Hippocampal formation (tissue), 2 donors: ENCODE measurements at regions not wholly inside any gene's neighbourhood (a gene's known extent, or its start where the extent isn't known, plus 50 kb on each side); places are given as distances from the start of the nearest gene placed in this dataset.
"Not testable (repeated sequence)": the region's sequence is repeated elsewhere in the genome, so short reads cannot be mapped to it uniquely, and the experiment has no call there.

ENCODE experiments used
- DNase-seq, 2 donors: peaks; one replicate each; lab custom pipeline; 2025; lab: John Stamatoyannopoulos, UW

DNA sequence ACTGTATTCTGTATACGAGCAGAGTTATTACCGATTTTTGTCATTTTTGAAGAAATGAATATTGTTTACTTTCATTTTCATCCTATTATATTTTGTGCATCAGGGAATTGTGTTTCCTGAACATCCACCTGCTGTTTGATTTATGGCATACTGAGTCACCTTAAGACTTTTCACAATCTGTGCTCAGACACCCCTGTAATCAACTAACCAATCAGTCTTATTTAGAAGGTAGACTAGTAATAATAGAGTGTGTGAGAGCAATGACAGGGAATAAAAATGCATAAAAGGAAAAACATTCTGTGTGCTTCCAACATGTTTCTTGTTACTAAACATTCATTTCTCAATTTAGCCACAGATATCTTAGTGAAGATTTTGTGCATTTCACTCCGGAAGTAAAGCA is 1413.6 kb upstream of the ACO1 start:
- DNase-seq: no peak

DNA sequence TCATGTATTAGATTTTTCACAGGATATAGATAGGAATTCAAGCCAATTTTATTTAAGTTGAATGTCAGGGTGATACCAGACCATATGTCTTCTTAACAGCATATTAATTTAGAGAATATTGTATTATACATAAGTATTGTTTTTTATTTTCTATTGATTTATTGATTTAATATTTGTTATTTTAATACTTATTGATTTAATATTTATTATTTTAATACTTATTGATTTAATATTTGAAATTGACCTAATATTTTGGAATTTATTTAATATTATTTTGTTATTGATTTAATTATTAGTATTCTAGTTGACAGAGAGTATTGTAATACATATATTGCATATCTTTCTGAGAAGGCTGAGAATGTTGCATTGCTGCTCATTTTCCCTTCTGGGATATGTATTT is 1411.8 kb upstream of the ACO1 start:
- no peak for DNase-seq

DNA sequence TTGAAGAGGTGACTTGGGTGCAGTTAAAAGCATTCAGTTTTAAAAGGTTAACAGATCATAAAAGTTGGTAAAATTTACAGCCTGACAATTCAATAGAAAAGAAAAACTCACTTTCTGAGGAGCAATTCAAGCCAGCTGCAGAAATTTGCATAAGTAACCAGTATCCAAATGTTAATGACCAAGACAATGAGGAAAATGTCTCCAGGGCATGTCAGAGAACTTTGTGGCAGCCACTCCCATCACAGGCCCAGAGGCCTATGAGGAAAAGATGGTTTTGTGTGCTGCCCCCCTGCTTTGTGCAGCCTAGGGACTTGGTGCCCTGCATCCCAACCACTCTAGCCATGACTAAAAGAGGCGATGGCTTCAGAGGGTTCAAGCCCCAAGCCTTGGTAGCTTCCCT is 1406.5 kb upstream of the ACO1 start:
- DNase-seq: no peak

DNA sequence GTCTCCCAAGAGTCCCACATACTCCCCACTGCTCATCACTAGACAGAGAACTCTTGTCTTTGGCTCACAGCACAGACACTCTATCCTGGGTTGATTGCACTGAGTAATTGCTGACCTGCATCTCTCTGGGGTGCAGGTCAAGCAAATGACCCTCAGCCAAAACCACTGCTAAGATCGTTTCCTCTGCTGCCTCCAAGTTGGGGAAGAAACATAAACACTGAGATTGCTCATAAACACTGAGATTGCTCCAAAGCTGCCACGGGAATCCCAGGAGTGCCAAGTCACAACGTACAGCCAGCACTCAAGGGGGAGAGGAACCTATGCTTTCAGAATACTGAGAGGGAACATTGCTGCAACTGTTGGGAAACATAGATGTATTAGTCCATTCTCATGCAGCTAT is 1402.1 kb upstream of the ACO1 start:
- no peak for DNase-seq

DNA sequence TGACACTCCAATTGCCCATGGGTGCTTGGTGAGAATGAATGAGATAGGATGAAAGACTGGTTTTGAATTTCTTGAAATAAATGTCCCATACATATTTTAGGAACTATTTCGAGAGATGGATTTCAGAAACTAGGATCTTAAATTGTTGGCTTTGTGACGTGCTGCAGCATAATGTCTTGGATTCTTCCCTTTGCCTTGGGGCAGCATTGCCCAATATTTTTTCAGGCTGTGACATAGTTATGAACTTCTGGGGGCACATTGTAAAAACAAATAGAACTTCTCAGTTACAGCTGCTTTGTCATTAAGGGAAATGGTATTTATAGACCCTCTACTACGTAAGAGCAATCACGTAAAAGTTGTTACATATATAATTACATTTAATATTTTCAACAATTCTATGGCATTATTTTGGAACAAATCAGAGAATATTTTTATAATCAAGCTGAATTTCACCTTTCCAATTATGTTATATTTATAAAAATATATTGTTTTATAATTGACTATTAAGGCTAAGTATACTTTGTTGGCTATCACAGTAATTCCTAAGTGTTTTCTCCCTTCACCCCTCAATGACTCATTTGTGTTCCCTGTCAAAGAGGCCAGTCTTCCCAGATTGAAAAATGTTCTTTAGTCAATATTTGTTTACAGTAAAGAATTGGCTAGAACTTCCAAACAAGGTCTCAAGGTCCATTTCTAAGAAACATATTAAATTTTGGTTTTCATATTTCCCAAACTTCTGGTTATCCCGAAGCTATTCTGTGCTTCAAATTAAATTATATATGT is 1388.3 kb upstream of the ACO1 start:
- no peak for DNase-seq

DNA sequence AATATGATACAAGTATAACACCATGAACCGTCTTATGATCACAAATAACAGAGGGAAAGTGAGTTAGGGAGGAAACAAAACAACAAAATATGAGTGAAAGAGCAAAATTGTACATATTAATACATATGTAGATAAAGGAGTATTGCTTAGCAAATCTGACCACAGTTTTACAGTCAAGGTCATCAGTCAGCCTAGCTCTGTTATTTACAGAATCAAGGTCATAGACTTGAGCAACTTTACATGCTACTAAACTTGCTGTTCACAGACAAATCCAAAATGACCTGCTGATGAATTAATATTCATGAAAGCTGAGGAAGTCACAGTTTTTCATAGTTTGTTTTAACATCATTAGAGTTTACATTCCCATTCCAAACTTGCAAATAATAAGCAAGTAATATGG is 1387.7 kb upstream of the ACO1 start:
- DNase-seq: no peak

DNA sequence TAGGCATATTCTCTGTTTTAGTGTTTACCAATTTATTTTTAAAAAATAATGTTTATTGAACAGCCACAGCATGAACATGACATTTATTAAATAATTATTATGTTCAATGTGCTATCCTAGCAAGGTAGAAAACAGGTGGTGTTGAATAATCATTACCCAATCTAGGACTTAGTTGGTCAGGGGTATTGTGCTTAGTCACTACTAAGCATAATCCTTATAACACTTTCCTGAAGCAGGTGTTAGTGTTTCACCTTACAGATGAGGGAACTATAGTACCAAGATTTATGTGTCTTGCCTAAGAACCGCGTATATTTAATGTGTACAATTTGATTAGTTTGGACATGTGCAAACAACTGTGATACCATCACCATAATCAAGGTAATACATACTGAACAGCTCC is 1387.2 kb upstream of the ACO1 start:
- no peak for DNase-seq

DNA sequence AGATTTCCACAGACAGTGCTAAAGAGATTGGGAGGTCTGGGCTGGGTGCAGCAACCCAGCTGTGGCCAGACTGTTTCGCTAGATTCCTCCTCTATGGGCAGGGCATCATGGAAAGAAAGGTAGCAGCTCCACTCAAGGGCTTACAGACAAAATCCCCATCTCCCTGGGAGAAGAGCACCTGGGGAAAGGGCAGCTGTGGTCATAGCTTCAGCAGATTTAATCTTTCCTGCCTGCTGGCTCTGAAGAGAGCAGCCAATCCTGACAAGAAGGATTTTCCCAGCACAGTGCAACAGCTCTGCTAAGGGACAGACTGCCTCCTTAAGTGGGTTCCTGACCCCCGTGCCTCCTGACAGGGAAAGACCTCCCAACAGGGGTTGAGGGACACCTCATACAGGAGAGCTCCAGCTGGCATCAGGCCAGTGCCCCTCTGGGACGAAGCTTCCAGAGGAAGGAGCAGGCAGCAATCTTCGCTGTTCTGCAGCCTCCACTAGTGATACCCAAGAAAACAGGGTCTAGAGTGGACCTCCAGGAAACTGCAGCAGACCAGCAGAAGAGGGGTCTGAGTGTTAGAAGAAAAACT is 1379.3 kb upstream of the ACO1 start:
- DNase-seq: no peak

DNA sequence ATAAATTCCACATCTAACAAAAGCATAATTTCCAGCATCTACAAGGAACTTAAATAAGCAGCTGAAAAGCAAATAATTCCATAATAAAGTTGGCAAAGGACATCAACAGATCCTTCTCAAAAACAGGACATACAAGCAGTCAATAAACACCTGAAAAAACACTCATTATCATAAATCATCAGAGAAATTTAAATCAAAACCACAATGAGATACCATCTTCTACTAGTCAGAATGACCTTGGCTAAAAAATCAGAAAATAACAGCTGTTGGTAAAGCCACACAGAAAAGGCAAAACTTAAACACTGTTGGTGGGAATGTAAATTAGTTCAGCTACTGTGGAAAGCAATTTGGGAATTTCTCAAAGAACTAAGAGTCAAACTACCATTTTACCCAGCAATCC is 1371.1 kb upstream of the ACO1 start:
- DNase-seq: no peak

DNA sequence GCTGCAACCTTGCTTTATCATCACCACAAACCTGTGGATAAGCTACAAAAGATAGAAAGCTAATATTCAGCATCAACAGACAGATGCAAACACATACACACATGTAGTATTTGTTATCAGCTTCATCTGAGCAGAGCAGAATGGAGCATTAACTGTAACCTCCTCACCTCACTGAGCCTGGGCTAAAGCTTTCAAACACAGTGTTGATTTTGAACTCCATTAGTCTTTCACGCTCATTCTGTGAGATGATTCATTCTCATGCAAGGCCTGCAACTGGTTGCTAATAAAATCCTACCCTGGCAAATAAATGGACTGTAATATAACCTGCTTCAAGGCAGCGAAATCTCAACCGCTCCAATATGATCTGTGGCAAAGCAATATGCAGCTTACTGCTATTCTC is 1360.6 kb upstream of the ACO1 start:
- DNase-seq: no peak

DNA sequence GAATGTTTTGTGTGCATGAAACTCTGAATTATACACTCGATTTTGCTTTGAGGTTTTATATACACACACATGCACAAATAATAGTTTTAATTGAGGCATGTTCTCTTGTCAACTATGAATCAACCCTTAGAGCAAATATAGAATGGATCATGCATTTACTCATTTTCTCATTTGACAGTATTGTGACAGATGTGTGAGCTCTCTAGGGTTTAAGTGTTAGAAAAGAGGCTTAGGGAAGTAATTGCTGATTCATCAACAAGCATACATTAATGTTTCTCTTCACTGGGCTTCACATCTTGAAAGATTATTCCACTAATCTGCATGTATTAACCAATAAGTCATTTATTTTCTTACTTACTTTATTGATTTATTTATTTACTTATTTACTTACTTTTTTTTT is 1356.8 kb upstream of the ACO1 start:
- no peak for DNase-seq

DNA sequence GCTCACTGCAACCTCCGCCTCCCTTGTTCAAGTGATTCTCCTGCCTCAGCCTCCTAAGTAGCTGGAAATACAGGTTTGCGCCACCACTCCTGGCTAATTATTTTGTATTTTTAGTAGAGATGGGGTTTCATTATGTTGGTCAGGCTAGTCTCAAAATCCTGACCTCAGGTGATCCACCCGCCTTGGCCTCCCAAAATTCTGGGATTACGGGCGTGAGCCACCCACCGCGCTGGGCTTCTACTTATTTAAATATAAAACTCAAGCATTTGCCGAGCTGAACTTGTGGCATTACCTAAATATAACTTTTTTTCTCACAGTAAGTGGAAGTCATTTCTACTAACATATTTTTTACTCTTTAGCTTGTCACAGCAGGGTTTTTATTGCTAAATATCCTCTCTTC is 1356.3 kb upstream of the ACO1 start:
- DNase-seq: no peak

DNA sequence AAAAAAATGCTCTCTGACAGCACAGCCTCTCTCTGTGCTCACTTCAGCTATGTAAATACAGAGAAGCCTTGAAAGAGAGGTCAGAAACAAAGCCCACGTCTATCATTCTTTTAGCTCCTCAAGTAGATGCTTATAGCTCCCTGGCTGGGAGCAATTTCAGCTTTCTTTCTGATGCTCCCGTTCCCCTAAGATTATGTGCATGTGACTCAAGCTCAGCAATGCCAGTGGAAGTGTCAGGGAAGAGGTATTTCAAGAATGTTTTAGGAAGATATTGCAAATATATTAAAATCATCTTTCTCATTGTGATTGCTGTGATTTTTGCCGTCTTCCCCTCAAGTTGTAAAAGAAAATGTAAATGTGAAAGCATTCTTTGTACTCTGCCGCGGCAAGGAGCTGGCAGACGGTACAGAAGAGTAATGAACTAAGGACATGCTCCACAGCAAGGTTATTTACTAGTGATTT is 1353.7 kb upstream of the ACO1 start:
- no peak for DNase-seq

DNA sequence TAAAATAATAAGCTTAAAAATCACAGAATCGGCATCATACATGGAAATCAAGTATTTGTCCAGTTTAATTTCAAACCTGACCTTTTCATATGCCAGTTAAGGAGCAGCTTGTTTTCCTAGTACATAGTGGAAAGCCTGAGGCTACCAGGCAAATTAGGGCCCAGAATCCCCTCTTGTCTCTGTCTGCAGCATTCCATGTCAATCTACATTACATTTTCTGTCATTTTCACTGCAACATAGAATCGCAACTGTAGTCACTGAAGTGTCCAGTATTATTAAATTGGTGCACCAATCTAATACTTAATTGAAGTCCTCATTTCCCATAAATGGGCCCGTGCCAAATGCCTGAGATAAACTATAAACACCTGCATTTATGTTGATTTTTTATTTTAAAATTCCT is 1352.2 kb upstream of the ACO1 start:
- no peak for DNase-seq

DNA sequence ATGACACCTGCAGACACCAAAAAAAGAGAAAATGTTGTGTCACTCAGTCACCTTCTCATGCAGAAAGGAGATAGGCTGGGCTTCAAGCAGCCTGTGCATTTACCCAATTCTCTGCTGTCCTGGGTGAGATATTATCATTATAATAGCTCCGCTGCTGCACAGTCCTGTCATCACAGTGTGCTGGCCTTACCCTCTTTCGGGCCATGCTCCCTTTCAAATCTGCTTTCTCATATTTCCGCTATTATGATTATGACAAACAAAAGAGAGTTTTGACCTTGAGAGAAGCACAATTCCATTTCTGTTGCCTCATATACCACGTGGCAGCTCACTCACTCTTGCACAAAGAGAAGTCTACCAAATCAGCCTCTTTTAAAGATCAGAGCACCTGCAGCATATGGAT is 1350.1 kb upstream of the ACO1 start:
- no peak for DNase-seq

DNA sequence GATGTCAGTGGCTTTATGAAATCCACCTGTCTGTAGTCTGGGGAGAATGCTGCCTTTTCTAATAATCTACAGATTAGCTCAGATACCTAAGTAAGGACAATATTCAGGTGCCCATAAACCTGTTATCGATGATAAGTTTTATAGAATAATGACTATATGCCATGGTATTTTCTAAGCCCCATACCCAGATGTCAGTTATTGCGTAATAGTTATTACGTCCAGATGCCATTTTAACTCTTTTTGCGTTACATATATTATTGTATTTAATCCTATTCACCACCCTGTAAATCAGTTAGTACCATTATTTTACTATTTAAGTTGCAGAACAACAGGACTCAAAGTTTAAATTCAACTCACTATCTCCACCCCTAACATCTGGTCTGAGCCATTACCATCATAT is 1343.9 kb upstream of the ACO1 start:
- no peak for DNase-seq

DNA sequence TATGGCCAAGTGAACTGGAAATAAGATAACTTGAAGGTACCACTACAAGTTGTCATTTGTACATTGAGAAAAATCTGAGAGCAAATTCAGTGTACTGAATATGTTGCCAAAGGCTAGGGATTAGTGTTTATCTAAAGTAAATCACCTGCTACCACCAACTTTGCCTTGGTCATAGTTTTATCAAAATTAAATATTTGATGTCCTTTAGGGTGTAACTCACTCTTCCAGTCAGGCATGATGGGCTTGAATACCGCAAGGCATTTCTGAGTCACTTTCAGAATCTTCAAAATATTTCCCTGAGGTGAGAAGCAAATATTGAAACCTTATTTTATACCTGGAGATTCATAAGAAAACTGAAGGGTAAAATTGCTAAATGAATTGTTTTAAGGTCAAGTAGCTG is 1338.6 kb upstream of the ACO1 start:
- no peak for DNase-seq

DNA sequence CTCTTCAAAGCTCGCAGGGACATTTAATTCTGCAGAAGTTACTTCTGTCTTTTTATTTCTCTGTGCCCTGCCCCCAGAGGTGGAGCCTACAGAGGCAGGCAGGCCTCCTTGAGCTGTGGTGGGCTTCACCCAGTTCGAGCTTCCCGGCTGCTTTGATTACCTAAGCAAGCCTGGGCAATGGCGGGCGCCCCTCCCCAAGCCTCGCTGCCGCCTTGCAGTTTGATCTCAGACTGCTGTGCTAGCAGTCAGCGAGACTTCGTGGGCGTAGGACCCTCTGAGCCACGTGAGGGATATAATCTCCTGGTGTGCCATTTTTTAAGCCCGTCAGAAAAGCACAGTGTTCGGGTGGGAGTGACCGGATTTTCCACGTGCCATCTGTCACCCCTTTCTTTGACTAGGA is 1322.9 kb upstream of the ACO1 start:
- not testable (repeated sequence) for DNase-seq

DNA sequence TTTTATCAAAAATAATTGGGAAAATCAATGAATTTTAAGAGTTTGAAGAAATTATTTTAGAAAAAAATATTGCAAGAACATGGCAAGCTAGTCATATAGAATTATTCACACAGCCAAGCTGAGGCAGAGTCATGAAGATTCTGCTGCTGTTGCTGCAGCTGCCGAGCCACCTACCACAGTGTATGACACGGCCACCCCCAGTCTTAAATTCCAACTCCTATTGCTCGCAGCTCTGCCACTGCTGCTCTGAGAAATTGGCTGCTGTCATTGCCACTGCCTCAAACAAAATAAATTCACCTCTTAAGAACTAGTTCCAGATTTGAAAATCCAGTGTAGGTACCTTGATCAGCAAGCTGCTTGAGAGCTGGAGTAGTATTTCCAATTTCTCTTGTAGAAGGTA is 1318.8 kb upstream of the ACO1 start:
- DNase-seq: no peak

DNA sequence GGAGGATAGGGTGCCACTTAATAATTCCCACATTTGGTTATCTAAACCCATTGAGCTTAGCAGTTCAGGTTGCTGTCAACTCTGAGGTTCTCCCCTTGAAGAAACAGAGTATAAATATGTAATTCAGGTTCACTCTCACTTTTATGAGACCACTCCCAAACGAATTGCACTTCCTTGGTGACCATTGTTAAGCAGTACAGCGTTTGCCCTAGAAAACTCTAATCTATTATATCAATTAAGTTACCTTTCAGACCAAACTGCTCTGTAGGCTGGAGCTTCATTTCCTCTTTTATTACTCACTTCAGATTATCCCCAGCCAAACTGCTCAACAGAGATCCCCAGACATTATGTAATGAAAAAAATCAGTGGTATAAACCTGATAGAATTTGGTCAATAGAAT is 1317.0 kb upstream of the ACO1 start:
- DNase-seq: no peak

DNA sequence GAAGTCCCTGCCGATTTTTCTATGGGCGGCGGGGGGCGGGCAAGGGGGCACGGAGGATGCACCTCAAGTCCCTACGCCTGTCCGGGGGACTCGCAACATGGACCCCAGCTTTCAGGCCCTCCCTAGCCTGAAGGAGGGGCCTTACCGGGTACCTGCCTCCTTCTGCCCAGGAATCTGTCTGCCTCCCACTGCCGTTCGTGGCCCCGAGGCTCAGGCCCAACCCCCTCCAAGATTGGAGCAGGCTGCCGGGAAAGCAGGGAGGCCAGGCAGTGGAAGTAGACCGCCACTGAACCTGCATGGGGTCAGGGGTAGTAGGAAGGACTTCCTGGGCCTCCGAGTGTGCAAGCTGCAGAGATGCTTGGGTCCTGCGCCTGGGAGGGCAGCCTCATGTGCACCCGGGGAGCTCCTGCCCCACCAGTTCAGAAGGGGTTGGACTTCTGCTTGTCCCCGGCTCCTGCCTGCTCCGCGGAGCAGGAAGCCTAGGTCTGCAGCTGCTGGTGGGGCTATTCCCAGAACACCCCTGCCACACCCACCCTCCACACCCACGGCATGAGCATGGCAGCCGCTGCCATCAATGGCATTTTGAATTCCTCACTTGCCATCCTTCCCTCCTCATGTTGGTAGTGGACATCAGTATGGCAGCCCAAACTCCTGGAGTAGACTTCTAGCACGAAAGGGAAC is 1312.7 kb upstream of the ACO1 start:
- no peak for DNase-seq

DNA sequence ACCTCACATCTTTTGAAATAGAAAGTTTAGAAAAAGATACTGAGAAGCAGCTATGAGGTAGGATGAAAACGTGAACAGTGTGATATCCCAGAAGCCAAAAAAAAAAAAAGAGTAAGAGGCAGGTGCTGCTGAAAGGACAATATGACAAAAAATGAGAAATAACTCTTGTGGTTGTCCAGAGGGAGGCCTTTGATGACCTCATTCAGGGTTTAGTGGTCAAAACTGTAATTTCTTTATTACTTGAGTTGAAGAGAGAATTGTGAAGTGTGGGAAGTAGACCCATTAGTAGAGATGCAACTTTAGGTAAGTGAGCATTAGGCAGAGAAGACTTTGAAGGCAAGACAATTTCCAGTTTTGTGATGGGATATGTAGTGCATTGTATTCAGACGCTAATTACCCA is 1306.3 kb upstream of the ACO1 start:
- DNase-seq: no peak

DNA sequence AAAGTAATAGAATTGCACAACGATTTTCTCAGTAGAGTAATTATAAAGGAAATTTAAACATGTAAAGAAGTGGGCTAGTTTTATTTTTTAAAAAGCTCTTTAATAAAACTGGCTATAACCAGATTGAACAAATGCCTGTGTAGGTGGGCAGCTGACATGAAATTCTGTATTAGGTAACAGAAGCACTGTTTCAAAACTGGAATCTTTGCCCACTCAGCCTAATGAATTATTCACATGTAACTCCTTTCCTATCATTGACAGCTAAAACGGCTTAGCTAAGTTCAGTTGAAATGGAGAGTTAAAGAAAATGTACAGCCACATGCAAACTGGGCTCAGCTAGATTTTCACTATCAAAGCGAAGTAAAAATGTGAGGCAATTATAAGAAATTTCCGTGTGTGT is 1300.1 kb upstream of the ACO1 start:
- no peak for DNase-seq
